Keratinocyte (primary cell): ENCODE measurements at regions not wholly inside any gene's neighbourhood (a gene's known extent, or its start where the extent isn't known, plus 50 kb on each side); places are given as distances from the start of the nearest gene placed in this dataset.

Experiments
- CTCF ChIP-seq, 3 experiments: IDR thresholded peaks in 1 of 3; conservative IDR thresholded peaks in 1 of 3; optimal IDR thresholded peaks in 1 of 3; 2 replicates in 2 of 3; 3 replicates in 1 of 3; pipeline versions ENCODE3 to v1.5.1; 2011; ENCODE audit warnings: low read length in 3 of 3, mild to moderate bottlenecking in 3 of 3, moderate library complexity in 2 of 3, control low read depth in 1 of 3, inconsistent platforms in 1 of 3; ENCODE audit not compliant: insufficient read depth in 2 of 3; ENCODE audit errors: extremely low read depth in 1 of 3
- EZH2 ChIP-seq: IDR thresholded peaks from one replicate; pipeline ENCODE4 v1.6.1; 2012; ENCODE audit warnings: inconsistent platforms, mild to moderate bottlenecking, low read length, moderate library complexity

- TF ChIP-seq CTCF (optimal IDR thresholded peaks at IDR 0.05 in 1 of 3, IDR thresholded peaks at IDR 0.05 in 1 of 3, conservative IDR thresholded peaks at IDR 0.05 in 1 of 3; ENCODE audit: extremely low read depth in 1 of 3, insufficient read depth in 2 of 3, low read length in 3 of 3) (no peak), EZH2 (no peak)
Measured at GRCh38 chr10:78276139-78276538, 242.5 kb downstream of the RPS24 start.
